DND-41 (cell line): ENCODE measurements at regions not wholly inside any gene's neighbourhood (a gene's known extent, or its start where the extent isn't known, plus 50 kb on each side); places are given as distances from the start of the nearest gene placed in this dataset.

Experiments used
- EZH2 ChIP-seq: IDR thresholded peaks from 3 replicates; pipeline ENCODE4 v1.6.1; 2012; ENCODE audit warnings: borderline replicate concordance, low read depth, mild to moderate bottlenecking, moderate library complexity, low read length, inconsistent platforms; ENCODE audit not compliant: severe bottlenecking
- TF ChIP-seq, protein P1 (sequence below): IDR thresholded peaks from 2 replicates; pipeline ENCODE4 v1.5.1; 2012; ENCODE audit warnings: borderline replicate concordance, low read length, moderate library complexity, mild to moderate bottlenecking; ENCODE audit not compliant: poor library complexity, severe bottlenecking; ENCODE audit errors: extremely low read depth

DNA sequence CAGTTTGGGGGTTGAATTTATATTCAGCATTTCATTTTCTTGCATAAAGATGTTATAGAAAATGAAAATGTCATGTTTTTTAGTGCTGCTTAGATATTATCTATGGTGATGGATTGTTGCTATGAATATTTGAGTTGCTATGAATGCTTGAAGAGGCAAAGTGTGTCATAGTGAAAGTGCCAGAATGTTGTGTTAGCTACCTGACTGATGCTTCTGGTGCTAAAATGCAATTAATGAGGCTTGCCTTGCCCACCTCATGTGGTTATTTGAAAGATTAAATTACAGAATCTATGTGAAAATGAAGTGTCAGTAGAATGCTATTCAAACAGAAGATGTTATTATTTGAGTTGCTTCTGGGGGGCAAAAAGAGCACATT lies 62.7 kb upstream of the MYCBP2 start:
- TF ChIP-seq, protein P1, sequence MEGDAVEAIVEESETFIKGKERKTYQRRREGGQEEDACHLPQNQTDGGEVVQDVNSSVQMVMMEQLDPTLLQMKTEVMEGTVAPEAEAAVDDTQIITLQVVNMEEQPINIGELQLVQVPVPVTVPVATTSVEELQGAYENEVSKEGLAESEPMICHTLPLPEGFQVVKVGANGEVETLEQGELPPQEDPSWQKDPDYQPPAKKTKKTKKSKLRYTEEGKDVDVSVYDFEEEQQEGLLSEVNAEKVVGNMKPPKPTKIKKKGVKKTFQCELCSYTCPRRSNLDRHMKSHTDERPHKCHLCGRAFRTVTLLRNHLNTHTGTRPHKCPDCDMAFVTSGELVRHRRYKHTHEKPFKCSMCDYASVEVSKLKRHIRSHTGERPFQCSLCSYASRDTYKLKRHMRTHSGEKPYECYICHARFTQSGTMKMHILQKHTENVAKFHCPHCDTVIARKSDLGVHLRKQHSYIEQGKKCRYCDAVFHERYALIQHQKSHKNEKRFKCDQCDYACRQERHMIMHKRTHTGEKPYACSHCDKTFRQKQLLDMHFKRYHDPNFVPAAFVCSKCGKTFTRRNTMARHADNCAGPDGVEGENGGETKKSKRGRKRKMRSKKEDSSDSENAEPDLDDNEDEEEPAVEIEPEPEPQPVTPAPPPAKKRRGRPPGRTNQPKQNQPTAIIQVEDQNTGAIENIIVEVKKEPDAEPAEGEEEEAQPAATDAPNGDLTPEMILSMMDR: no peak
- no peak for TF ChIP-seq EZH2
